IPS-20b (cell line): ENCODE measurements at regions not wholly inside any gene's neighbourhood (a gene's known extent, or its start where the extent isn't known, plus 50 kb on each side); places are given as distances from the start of the nearest gene placed in this dataset.
"Not testable (repeated sequence)": the region's sequence is repeated elsewhere in the genome, so short reads cannot be mapped to it uniquely, and the experiment has no call there.

Source experiments
- H3K27ac ChIP-seq: one replicate; pipeline ENCODE4 v1.5.1; 2013; ENCODE audit warnings: low read length
- H3K27me3 ChIP-seq: 2 replicates; pipeline ENCODE4 v1.6.1; 2013; ENCODE audit warnings: mild to moderate bottlenecking, low read length, inconsistent platforms; ENCODE audit not compliant: insufficient read depth
- H3K36me3 ChIP-seq: 2 replicates; pipeline ENCODE4 v1.6.1; 2013; ENCODE audit warnings: low read depth, mild to moderate bottlenecking, inconsistent platforms, low read length, moderate library complexity; ENCODE audit not compliant: insufficient read depth
- H3K4me1 ChIP-seq: 2 replicates; pipeline ENCODE4 v1.6.1; 2013; ENCODE audit warnings: mild to moderate bottlenecking, control low read depth, inconsistent platforms, low read length, moderate library complexity; ENCODE audit not compliant: insufficient read depth
- H3K4me3 ChIP-seq: 2 replicates; pipeline ENCODE4 v1.5.1; 2013; ENCODE audit warnings: mild to moderate bottlenecking, low read length, inconsistent platforms
- H3K9ac ChIP-seq: 2 replicates; pipeline ENCODE4 v1.6.1; 2013; ENCODE audit warnings: low read depth, mild to moderate bottlenecking, inconsistent platforms, low read length, moderate library complexity
- H3K9me3 ChIP-seq: 2 replicates; pipeline ENCODE4 v1.6.1; 2013; ENCODE audit warnings: mild to moderate bottlenecking, low read depth, low read length, inconsistent platforms; ENCODE audit not compliant: insufficient read depth

DNA sequence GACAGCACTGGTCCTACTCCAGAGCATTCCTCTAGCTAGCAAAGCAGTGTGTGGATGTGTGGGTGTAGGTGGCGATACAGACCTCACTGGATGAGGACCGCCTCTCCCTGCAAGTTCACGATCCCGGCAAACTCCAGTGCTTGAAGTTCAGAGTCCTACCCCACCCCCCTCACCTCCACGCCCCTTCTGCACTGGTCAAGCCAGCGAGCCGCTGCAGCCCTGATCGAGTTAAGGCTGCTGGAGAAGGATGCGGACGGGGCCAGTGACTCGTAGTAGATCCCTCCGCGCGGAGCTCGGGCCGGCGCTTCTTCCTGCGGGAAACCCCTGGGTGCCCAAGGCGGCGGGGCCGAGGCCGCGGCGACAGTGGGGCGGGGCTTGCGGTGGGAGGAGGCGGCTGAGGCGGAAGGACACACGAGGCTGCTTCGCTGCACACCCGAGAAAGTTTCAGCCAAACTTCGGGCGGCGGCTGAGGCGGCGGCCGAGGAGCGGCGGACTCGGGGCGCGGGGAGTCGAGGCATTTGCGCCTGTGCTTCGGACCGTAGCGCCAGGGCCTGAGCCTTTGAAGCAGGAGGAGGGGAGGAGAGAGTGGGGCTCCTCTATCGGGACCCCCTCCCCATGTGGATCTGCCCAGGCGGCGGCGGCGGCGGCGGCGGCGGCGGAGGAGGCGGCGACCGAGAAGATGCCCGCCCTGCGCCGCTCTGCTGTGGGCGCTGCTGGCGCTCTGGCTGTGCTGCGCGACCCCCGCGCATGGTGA, 84.5 kb upstream of the NBPF19 start:
- not testable (repeated sequence) for H3K4me3 ChIP-seq, H3K9ac ChIP-seq

DNA sequence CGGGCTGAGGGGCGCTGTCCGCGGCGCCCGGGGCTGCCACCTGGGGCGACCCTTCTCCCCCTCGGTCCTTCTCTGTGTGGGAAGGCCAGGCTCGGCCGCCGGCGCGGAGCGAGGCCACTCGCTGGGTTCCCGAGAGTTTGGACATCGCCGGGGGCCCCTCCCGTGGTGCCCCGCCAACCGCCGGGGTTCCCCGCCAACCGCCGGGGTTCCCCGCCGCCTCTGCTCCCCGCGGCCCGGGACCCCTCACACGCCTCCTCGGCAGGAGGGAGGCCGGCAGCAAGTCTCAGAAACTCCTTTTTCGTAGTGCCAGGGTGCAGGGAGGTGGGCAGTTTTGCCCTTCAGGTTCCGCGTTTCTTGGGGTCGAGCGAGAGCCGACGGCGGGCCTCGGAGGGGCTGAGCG, 83.9 kb upstream of the NBPF19 start:
- not testable (repeated sequence) for H3K27ac ChIP-seq, H3K36me3 ChIP-seq, H3K4me1 ChIP-seq, H3K4me3 ChIP-seq, H3K27me3 ChIP-seq, H3K9ac ChIP-seq, H3K9me3 ChIP-seq

More for the DNA sequence above, 84.5 kb upstream of the NBPF19 start:
- H3K4me1 ChIP-seq, H3K27ac ChIP-seq, H3K9me3 ChIP-seq, H3K27me3 ChIP-seq, H3K36me3 ChIP-seq: not testable (repeated sequence)

DNA sequence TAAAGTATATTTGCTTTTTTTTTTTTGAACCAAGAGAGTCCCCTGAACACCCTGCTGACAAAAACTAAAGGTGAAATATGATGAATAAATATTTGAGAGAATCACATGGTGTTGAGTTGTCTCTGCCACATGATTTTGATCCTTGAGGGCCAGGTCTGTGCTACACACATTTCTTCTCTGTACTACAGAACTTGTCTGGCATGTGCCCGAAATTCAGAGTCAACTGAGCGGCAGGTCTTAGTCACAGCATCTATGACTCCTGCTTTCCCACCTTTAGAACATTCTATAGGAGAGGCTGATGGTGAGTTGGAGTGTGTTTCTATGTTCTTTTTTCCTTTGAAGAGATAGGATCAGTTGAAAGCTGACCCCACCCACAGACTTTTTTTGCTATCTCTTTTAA, 79.0 kb upstream of the NBPF19 start:
- not testable (repeated sequence) for H3K36me3 ChIP-seq, H3K4me3 ChIP-seq, H3K27me3 ChIP-seq, H3K9me3 ChIP-seq, H3K4me1 ChIP-seq, H3K27ac ChIP-seq, H3K9ac ChIP-seq

DNA sequence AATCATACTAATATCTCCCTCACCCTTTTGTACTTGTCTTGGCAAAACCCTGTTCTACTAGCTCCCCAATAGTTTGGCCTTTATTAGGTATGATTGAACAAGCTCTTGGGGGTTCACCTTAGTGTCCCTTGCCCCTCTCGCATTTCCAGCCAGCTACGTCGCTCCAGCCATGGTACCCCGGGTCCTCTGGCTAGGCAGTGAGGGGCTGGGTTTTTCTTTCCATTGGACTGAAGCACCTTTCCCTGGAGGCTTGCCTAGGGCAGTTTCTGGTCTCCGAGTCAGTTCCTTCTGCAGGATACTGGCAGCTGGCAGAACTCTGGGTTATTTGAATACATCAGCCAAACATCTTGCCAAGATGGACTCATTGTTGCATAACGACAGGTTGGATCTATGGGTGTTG, 76.3 kb upstream of the NBPF19 start:
- H3K9me3 ChIP-seq, H3K36me3 ChIP-seq, H3K27me3 ChIP-seq, H3K27ac ChIP-seq, H3K4me3 ChIP-seq, H3K9ac ChIP-seq, H3K4me1 ChIP-seq: not testable (repeated sequence)

DNA sequence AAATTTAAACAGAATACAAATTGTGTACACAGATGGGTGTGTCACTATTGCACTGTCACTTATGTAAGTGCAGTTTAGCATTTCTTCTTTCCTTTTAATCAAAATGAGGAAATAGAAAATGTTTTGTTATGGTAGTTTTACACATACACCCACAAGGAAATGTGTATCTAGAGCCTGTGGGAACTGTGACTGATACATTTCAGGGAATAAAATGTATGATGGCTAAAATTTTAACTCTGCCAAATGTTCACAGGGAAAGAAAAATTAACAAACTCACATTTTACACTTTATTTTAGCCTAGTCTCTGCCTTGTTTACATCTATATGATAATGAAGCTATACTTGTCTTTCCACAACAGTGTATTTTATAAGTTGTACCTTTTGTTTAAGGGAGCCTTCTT, 66.4 kb upstream of the NBPF19 start:
- H3K36me3 ChIP-seq, H3K9ac ChIP-seq: not testable (repeated sequence)

DNA sequence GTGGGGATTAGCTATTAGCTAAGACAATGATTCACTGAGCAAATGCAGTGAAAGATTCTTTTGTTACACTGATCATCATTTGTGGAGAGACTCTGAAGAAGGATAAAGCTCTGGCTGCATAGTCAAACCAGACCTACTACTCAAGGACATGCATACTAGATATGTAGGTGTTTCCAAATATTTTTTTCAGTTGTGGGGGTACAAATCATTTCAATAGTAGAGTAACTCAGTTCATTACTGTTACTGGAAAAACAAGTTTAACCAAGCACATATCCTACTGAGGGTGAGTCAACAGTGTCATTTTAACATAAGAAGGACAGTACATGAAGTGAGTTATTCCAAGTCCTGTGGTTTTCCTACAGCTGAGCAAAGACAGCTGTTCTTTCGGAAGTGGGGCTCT, 59.5 kb upstream of the NBPF19 start:
- not testable (repeated sequence) for H3K4me1 ChIP-seq, H3K36me3 ChIP-seq, H3K27ac ChIP-seq, H3K9ac ChIP-seq, H3K4me3 ChIP-seq, H3K9me3 ChIP-seq, H3K27me3 ChIP-seq

More for the DNA sequence above, 66.4 kb upstream of the NBPF19 start:
- not testable (repeated sequence) for H3K4me1 ChIP-seq, H3K4me3 ChIP-seq, H3K27me3 ChIP-seq, H3K27ac ChIP-seq, H3K9me3 ChIP-seq

DNA sequence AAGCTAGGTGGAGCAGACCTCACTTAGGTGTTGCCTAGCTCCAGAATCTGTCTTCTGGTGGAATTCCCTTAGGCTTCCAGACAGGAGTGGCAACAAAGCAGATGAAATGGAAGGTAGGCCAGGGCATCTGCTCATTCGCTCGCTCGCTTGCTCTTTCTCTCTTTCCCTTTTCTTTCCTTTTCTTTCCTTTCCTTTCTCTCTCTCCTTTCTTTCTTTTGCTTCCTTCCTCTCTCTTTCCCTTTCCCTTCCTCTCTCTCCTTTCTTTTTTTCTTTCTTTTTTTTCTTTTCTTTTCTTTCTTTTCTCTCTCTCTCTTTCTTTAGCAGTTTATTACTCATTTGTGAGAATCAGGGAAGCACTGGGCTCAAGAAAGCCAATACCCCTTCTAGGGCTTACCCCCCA, 56.1 kb upstream of the NBPF19 start:
- H3K4me1 ChIP-seq, H3K9me3 ChIP-seq, H3K9ac ChIP-seq, H3K4me3 ChIP-seq, H3K36me3 ChIP-seq, H3K27me3 ChIP-seq, H3K27ac ChIP-seq: not testable (repeated sequence)

DNA sequence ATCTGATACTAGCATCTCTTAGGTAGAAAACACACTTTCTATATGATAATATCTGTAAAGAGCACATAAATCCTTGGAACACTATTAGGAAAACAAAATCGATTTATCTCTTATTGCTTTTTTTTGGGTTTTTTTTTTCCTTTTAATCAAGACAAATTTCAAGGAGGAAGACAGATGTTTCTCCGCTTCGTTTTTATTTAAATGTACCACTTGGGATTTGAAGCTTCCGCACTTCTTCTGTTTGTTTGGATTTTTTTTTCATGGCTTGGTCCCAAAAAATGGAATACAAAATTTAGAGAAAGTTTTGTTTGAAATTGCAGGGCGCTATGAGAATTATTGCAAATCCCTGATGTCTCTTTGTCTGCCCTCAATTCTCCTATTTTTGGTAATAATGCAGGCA, 51.7 kb upstream of the NBPF19 start:
- not testable (repeated sequence) for H3K27ac ChIP-seq, H3K9me3 ChIP-seq, H3K27me3 ChIP-seq, H3K4me1 ChIP-seq, H3K9ac ChIP-seq, H3K36me3 ChIP-seq, H3K4me3 ChIP-seq
